HG02981 (cell line): ENCODE measurements at regions not wholly inside any gene's neighbourhood (a gene's known extent, or its start where the extent isn't known, plus 50 kb on each side); places are given as distances from the start of the nearest gene placed in this dataset.
"Not testable (repeated sequence)": the region's sequence is repeated elsewhere in the genome, so short reads cannot be mapped to it uniquely, and the experiment has no call there.

Source experiments
- ATAC-seq: cut with Tn5 transposase; IDR thresholded peaks from one replicate; pipeline ENCODE4 v1.9.1; 2021; ENCODE audit warnings: mild to moderate bottlenecking, moderate library complexity; ENCODE audit not compliant: unreplicated experiment

DNA sequence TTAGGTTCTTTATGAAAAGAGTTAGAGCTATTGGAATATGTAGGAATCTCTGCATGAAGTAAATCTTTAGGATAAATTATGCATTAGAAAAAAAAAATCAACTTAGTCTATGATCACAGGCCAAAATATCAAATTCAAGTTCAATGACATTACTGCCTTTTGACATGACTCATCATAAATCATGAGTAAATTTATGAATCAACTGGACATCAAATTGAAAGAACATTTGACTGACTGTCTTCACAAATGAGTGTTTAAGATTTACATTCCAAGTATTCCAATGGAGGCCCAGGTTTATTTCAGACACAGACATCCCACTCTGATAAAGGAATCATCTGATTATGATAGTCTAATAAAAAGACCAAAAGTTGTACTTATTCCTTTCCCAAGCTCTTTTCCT is 192.8 kb upstream of the TTC14 start:
- ATAC-seq = no peak

DNA sequence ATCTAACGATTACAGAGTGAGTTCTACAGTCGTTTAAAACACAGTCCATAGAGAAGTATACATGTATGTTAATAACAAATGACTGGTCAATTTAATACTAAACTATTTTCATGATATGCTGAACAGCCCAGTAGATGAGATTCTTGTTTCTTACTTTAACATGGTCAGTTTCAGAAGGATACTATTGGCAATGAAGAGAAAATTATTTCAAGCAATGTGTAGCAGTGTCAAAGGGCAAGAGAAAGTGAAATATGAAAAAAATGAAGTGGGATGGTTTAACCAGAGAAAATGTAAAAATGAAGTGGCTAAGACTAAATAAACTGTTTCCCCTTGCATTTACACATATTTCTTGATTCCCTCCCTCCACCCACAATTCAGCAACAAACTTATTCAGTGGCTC is 192.1 kb upstream of the TTC14 start:
- ATAC-seq = no peak

DNA sequence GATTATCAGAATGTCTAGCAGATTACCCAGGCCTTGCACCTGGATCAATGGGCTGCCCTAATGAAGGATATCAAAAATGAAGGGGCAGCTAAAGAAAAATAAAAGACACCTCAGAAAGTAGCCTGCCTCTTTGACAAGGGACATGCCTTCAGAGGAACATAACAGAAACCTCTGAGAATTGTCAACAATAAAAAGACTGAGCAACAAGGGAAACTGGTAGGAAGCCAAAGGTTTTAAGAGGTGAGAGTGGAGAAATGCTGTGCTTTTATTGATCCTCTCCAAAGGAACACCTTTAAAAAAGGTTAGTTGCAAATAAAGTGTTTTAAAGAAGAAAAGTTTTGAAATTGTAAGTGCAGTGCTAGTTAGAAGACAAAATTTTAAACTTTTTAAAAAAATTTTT is 187.8 kb upstream of the TTC14 start:
- no peak for ATAC-seq

GRCh38 chr3:180416111-180416594 is 185.8 kb upstream of the TTC14 start:
- ATAC-seq = no peak

- no peak for ATAC-seq
Observed at GRCh38 chr3:180417241-180417640, 184.7 kb upstream of the TTC14 start.

DNA sequence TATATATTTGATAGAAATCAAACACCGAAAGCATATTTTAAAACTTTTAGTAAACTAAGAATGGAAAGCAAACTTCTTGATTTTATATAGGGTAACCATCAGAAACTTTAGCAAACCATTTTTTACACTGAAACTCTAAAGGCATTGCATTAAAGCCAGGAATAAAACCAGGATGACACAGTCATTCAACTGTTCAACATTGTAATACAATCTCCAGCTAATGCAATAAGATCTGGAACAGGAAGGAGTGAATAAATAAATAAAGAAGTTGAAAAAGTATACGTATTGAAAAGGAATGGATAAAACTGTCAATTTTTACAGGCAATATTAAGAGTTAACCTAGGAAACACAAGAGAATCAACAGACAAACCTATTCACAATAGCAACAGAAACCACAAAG is 181.9 kb upstream of the TTC14 start:
- no peak for ATAC-seq

GRCh38 chr3:180420804-180421203 is 181.2 kb upstream of the TTC14 start:
- ATAC-seq = no peak

DNA sequence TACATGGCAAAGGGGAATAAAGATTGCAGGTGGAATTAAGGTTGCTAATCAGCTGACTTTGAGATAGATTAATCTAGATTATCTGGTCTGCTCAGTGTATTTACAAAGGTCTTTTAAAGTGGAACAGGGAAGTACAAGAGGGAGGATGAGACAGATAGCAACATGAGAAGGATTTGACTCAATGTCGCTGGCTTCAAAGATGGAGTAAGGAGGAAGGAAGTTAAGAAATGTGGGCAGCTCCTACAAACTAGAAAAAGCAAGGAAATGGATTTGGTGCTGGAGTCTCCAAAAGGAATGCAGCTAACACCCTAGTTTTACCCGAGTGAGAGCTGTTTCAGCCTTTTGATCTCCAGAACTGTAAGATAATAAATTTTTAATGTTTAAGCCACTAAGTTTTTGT is 180.7 kb upstream of the TTC14 start:
- ATAC-seq = no peak

DNA sequence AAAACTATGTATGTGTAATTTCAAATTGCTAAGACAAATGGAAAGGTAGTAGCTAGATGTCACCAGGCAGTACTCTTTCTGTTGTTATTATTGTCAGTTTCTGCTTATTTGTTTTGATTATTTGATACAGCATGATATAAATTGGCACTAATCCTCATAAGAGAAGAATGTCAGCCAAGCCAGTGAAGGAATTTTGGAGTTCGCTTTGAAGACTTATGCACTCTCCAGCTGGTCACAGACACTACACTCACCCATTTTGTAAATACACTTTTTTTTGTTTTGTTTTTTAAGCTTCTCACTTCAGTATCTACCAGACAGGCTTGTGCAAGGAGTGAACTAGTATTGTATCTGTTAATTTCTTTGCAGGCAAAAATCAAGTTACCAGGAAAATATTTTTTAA is 180.2 kb upstream of the TTC14 start:
- no peak for ATAC-seq

DNA sequence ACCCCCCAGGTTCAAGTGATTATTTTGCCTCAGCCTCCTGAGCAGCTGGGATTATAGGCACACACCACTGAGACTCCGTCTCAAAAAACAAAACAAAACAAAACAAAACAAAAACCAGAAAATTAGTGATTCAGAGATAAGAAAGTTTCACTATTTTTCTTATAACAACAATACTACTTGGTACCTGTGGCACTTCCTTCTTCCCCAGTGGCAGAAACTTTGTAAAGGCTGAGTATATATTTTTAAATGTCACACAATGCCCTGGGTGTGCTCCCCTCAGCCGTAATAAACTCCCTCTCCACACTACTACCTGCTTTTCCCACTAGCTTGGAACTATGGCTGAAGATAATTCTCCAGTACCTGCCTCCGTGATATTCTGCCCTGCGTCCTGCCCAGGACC is 177.7 kb upstream of the TTC14 start:
- not testable (repeated sequence) for ATAC-seq

DNA sequence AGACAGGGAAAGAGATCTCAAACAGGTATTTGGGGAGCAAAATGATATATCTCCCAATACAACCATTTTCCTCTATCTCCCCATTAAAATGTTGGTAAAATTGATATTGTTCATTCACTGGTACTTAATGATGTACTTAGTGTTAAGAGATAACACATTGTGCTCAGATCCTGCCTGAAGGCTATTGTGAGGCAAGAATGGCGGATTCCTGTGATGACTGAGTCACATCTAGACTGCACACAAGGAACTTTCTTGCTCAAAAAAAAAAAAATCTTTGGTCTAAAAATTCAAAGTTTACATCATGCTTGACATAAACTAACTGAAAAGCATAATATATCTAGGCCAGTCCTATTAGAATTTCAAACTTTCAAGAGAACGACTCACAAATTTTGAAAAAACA is 171.1 kb upstream of the TTC14 start:
- no peak for ATAC-seq

DNA sequence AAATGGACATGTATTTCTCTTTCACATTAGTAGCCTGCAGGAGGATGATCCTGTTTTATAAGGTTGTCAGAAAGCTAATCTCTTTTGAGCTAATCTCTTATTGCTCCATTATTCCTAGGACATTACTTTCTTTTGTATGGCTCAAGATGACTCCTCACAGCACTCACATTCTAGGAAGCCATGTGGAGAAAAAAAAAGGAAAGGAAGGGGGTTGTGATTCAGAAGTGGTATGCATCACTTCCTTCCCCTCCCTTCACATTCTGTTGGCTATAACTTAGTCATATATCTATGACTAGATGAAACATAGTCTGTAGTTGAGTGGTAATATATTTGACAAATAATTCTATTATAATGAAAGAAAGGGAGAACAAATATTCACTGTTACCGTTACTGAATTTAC is 168.8 kb upstream of the TTC14 start:
- no peak for ATAC-seq

DNA sequence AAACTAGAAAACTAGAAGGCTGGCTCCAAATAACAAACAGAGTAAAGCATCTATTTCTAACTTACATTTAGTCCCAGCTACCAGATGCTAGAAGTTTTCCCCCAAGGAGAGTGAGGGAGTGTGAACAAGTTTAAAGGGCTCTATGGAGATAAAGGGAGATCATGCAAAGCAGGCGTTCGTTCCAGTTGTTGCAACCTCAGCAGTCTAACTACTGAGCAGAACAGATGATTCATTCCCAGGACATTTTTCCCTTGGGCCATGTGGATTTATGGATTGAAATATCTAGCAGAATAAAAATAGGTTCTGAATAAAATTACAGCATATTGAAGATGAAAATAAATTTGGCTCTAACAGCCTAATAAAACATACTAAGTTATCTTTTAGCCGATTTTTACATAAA is 154.8 kb upstream of the TTC14 start:
- no peak for ATAC-seq

DNA sequence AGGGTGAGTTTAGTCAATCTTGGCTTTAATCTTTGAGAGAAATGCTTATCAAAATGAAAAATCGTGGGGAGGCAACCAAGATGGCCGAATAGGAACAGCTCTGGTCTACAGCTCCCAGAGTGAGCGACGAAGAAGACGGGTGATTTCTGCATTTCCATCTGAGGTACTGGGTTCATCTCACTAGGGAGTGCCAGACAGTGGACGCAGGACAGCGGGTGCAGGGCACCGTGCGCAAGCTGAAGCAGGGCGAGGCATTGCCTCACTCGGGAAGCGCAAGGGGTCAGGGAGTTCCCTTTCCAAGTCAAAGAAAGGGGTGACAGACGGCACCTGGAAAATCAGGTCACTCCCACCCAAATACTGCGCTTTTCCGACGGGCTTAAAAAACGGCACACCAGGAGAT is 153.6 kb upstream of the TTC14 start:
- ATAC-seq = not testable (repeated sequence)

DNA sequence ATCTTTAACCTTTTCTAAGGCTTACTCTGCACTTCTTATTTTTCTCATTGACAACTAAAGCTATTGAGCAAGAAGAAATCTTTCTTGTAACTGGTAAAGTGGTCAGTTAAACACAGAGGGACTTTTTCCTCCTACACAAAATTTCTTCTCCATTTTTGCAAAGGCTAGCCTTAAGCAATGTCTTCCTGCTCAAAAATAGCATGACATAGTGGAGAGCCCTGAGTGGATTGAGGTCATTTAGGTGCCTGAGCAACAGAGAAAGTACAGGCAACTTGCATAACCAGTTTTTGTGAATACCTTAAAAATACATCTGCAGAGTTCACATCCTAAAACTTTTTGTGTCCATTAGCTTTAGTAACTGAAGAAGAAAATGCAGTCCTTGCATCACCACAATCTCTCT is 144.7 kb upstream of the TTC14 start:
- no peak for ATAC-seq

DNA sequence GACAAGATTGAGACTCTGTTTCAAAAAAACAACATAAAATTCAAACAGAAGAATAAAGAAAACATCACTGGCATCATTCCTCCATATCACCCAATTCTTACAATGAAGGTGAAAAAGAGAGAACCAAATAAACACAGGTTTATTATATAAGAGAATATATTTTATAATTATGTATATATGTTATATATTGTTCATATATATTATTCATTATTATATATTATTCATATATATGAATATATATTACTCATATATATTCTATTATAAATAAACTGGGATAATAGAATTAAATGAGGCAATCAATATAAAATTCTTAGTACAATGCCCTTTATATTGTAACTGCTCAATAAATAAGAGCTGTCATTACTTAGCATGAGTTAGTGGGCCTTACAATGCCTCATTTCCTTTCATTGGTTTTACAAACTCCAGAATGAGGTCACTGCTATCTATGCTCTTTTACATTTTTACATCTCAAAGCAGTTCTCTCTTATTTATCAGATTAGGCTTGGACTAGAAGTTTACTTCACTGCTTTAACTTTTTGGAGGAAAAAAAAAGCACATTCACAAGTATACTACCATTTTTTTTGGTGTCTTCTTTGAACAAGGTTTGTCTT is 135.5 kb upstream of the TTC14 start:
- ATAC-seq = no peak

- ATAC-seq = no peak
Observed at GRCh38 chr3:180467177-180467576, 134.8 kb upstream of the TTC14 start.

DNA sequence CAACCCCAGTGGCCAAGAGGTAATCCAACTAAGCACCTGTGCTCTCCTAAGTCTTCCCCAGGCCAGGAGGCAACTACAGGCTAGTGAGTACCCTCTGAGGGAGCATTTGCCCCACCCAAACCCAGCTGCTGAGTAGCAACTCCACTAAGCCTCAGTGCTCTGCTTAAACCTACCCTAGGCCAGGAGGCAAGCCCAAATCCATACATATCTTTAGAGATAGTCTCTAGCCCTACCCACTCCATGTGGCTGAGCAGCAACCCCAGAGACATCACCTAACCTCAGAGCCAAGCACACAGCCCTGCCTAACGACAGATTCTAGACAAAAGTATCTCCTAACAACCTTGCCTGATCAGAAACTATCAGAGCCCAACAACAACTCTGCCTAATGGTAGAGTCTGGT is 132.8 kb upstream of the TTC14 start:
- ATAC-seq = no peak

- no peak for ATAC-seq
Observed at GRCh38 chr3:180478695-180479094, 123.3 kb upstream of the TTC14 start.

DNA sequence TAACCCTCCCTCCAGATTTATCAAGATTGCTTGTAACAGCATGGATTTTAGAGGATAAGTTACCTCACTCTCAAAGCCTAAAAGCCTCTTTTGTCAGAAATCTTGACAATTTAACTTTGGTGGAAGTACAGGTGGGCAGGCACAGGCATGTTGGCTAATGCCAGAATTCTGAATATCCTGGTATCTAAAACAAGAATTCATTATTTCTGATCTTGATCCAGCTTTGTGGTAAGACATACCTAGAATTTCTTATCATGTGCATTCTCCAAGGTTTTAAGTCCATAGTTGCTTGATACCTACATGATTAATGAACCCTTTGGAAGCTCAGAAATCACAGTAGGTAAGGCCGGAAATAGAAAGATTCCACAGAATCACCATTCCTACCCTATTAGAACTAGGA is 109.9 kb upstream of the TTC14 start:
- no peak for ATAC-seq

DNA sequence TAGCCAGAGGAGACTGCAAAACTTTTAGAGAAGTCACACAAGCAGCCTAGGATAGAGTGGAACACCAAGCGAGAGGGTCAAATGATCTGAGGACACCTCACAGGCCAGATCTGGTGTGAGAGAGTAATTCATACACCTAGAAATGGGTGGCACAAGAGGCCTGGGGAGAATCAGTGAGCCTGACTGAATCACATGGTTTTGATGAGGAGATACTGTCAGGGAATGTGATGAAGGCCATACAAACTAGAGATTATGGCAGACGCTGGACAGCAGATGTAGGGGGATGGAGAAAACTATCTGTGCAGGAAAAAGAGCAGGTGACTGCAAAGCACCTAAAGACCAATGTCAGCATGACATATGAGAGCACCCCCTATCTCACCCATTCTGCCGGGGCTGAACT is 105.0 kb upstream of the TTC14 start:
- ATAC-seq = no peak

DNA sequence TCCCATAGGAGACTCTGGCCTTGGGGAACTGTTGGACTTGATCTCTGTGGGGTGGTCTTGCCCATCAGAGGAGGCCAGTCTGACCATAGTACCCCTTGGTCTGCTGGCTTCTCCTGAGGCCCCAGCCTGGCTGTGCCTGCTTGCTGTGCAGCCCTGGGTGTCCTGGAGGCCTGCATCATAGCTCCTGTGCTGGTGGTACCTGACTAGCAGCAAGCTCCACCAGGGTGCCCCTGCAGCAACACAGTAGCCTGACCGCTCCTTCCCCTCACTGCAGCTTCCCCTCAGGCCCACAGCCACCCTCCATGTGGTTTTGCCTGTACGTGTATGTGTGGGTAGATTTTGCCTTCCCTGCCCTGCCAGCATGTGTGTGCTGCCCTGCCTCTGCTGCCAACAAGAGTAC is 85.6 kb upstream of the TTC14 start:
- no peak for ATAC-seq

DNA sequence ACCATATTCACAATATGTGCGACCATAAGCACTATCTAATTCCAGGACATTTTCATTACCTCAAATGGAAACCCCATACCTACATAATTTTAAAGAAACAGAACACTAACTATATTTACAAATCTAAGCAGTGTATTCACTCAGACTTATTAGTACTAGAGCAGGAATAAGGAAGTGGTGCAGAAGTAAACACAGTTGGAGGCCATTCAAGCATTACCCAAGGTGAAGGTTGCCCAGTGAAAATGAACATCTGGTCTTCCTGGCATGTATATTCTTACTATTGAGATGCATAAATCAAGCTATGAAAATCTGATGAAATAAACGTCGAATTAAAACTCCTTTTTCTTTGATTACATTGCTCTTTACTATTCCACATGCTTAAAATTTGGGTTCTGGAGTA is 78.9 kb upstream of the TTC14 start:
- no peak for ATAC-seq

DNA sequence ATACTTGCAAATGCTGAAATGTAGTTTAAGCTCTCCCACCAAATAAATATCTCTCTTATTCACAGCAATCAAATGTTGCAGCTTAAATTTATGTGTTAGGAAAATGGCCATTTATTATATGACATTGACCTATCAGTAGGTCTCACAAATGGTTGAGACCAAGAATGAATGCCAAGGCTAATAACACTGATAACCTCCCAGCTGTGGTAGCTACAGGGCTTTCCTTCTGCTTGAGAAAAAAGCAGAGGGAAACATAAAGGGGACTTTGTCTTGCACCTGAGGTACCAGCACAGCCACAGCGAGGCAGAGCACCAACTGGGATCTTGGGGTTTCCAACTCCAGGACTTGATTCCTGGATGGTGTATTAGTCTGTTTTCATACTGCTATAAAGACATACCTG is 73.1 kb upstream of the TTC14 start:
- no peak for ATAC-seq
